HG03342 (cell line): ENCODE measurements at regions not wholly inside any gene's neighbourhood (a gene's known extent, or its start where the extent isn't known, plus 50 kb on each side); places are given as distances from the start of the nearest gene placed in this dataset.
"Not testable (repeated sequence)": the region's sequence is repeated elsewhere in the genome, so short reads cannot be mapped to it uniquely, and the experiment has no call there.

Experiments
- ATAC-seq: cut with Tn5 transposase; IDR thresholded peaks from one replicate; pipeline ENCODE4 v1.9.1; 2021; ENCODE audit warnings: mild to moderate bottlenecking, moderate library complexity; ENCODE audit not compliant: unreplicated experiment

DNA sequence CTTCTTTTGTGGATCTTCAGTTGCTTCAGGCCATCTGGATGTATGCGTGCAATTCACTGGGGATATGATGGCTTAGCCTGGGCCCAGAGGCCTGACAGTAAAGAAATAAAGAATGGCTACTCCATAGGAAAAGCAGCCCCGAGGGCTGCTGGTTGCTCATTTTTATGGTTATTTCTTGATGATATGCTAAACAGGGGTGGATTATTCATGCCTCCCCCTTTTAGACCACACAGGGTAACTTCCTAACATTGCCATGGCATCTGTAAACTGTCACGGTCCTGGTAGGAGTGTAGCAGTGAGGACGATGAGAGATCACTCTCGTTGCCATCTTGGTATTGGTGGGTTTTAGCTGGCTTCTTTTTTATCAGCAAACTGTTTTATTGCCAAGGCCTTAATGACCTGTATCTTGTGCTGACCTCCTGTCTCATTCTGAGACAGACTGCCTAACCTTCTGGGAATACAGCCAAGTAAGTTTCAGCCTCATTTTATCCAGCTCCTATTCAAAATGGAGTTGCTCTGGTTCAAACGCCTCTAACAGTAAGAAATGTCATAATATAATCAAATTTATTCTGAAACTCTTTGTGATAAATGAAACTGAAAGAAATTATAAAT is 60.5 kb downstream of the DSEL start:
- ATAC-seq, result no peak

- no peak for ATAC-seq
These were observed 62.6 kb downstream of the DSEL start for GRCh38 chr18:67453901-67454300.

GRCh38 chr18:67451960-67452359 is 64.6 kb downstream of the DSEL start:
- no peak for ATAC-seq

GRCh38 chr18:67451101-67451500 is 65.4 kb downstream of the DSEL start:
- not testable (repeated sequence) for ATAC-seq

DNA sequence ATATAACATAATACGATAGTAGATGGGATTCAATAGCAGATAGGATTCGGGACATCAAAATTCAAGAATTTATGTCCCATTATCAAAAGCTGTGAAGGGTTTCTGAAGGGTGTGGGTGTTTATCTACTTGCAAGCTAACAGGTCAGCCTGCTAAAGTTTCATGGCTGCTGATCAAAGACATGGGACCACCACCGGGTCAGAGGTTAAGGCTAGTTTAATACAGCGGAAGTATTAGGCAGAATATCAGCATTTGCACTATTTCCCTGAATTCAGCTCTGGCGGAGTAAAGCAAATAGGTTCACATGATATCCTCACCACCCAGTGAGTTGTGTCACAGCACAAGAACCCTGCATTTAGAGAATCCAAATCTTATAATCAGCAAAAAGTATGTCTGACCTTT is 82.5 kb downstream of the DSEL start:
- no peak for ATAC-seq

DNA sequence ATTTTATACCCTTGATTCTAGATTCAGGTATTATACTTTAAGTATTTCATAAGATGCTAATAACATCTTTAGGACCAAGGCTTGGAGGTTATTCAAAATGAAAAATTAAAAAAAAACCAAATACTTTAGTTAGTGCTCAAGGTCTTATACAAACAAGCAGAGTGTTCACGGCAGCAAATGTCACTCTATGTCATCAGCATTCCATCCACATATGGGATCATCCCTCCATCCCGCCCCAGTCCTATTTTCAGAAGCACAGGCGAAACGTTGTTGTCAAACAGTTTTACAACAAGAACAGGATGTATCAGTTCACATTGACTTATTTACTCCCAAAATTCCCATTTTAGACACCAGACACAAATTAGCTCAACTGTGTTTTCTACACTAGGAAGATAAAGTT is 83.7 kb downstream of the DSEL start:
- no peak for ATAC-seq

DNA sequence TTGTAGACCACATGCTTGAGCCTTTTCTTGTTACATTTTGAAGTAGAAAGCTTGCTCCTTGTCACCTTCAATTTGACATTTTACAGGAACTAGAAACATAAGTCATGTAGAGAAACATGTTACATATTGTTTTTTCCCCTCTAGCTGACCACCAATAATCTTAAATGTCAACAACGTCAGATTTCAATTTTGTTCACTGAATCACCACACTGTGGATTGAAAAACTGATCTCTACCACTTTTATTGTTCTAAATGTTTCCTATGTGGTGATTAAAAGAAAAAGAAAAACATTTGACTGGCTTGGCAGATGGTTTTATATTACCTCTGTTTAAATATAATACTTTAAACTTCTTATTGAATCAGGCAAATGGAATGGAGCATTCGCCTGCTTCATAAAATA is 87.7 kb downstream of the DSEL start:
- no peak for ATAC-seq

DNA sequence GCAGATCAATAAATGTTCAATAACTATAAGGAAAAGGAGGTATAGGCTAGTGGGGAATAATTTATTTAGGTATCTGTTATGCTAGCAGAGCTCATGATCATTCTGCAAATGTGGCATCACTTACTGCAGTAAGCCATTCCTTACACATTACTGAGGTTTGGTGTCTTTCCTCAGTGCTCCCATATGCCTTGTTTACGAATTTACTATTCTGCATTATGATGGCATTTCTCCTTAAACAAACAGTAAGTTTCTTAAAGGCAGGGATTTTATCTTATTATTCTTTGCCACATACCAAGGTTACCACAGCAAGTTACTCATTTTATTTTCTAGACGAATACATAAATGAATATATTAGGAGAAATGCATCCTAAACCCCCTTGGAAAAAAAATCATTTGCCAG is 88.4 kb downstream of the DSEL start:
- no peak for ATAC-seq

GRCh38 chr18:67426486-67426885 is 90.0 kb downstream of the DSEL start:
- ATAC-seq, result no peak

DNA sequence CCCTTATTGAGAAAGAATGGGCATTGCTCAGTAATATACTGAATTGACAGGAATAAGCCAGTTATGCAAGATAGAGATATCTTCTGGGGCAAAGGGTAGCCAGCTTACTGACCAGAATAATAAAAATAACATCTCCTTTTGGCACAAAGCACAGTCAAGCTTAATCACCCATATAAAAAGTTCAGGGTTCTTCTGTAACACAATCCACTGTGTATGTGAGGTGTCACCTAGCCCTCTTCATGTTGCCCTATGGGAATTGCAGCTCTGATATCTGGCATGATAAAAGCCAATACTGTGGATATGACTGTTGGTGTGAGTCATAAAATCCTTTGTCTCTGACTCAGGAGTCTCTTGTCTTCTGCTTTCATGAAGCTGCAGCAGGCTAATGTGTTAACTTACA is 90.8 kb downstream of the DSEL start:
- ATAC-seq, result no peak

- no peak for ATAC-seq
These were observed 94.9 kb downstream of the DSEL start for GRCh38 chr18:67421651-67422050.

GRCh38 chr18:67417864-67418523 is 98.5 kb downstream of the DSEL start:
- peak; percentile 93 for ATAC-seq

DNA sequence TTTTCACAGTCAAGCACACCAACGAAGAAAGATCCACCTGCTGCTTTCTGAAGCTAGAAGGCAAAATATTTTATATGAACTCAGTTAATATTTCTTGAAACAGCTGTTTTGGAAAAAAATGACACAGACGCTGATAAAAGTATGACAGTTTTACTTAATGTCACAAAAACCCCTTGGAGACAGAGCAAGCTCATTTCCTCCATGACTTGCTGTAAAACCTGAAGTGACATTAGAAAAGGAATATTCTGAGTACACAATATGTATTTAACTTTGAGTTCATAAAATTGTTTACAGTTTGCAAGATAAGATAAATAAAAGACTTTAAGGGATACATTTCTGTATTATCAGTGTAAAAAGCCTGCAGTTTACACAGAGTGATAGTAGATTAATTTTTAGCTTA is 105.4 kb downstream of the DSEL start:
- ATAC-seq, result no peak

DNA sequence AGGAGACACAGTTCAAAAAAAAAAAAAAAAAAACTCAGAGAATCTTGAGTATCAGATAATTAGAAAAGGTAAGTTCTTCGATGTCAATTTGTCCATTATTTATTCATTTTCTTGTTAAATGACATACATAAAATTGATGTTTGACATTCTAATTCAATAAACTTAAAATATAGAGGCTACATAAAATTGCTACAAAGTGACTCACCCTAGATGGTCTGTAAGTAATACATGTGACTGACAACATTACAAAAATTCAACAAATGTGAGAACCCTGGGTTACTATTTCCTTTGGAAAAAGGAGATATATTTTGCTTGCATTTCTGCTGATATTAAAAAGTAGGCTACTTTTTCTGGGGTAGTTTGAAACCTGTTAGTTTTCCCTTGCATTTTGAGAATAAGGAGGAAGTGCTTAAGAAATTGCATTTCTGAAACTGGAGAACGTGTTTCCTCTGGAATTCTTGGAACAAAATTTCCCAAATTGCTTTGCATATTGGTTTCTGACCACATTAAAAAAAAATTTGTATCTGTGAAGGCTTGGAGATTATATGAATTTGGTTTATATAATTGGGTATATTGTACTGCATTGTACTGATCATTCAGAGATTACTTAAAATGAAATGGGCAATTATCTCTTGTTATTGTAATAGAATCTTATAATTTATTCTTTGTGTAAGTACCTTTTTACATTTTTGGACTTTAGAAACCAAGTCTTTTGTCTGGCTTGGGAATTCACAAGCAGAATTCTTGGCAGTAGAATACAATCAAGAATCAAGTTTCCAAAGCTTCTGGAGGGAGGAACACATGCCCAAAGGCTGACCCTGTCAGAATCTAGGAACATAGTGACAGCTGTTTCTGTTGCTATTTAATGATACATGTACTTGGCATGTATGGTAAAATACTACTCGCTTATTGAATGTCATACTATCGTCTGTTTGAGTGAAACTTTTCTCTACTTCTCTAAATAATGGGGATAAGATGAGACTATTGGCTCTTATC is 106.1 kb downstream of the DSEL start:
- ATAC-seq, result no peak

- no peak for ATAC-seq
These were observed 108.3 kb downstream of the DSEL start for GRCh38 chr18:67408240-67408639.

DNA sequence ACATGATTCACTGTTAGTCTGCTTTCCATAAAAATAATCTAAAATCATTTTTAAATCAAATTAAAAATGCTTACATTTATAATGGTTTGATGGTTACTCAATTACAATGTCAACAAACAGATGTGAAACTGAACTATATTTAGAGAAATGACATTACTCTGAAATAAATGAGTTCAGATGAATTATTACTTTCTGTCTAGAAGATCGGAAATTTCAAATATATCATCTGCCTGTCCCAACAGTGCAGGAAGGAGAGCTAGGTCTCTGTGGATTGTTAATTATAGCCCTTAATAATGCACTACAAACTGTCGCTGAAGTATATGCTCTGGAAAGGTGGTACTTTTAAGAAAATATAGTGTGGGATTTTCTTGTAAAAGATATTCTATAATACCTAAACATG is 109.8 kb downstream of the DSEL start:
- ATAC-seq, result no peak

GRCh38 chr18:67402543-67402942 is 114.0 kb downstream of the DSEL start:
- no peak for ATAC-seq

- no peak for ATAC-seq
These were observed 115.9 kb downstream of the DSEL start for GRCh38 chr18:67400502-67401117.

DNA sequence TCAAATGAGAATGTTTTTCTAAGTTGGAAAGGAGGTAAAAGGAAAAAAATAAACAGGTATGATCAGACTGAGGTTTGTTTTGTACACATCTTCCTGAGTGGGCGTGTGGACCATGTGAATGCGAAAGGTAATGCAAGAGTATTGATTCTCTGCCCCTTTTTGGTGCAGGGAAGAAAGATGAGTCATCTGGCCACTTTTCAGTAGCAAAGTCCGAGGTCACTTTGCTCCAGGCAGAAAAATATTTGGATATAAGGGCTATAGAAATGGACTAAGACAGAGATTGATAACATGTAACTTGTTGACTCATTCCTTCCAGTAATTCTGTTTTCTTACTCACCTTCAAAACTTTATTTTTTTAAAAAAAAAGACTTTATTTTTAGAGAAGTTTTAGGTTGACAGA is 130.5 kb downstream of the DSEL start:
- ATAC-seq, result no peak

- no peak for ATAC-seq
These were observed 131.1 kb downstream of the DSEL start for GRCh38 chr18:67385455-67385854.

- ATAC-seq, result not testable (repeated sequence)
These were observed 132.5 kb downstream of the DSEL start for GRCh38 chr18:67384057-67384456.
